ENCODE measurements at regions not wholly inside any gene's neighbourhood (a gene's known extent, or its start where the extent isn't known, plus 50 kb on each side); places are given as distances from the start of the nearest gene placed in this dataset.

- TF ChIP-seq YBX1 (IDR thresholded peaks at IDR 0.05) (no peak), CBX3 (IDR thresholded peaks at IDR 0.05; ENCODE audit: borderline replicate concordance, low read depth) (no peak), BCLAF1 (IDR thresholded peaks at IDR 0.05) (no peak), POLR2AphosphoS5 (IDR thresholded peaks at IDR 0.05; ENCODE audit: low read length) (no peak), MLLT1 (IDR thresholded peaks at IDR 0.05) (no peak), BHLHE40 (IDR thresholded peaks at IDR 0.05; ENCODE audit: borderline replicate concordance in 1 of 2, low read depth in 2 of 2, low read length in 1 of 2) (no peak), E2F4 (IDR thresholded peaks at IDR 0.05; ENCODE audit: low read depth, low read length) (no peak), LARP7 (IDR thresholded peaks at IDR 0.05) (no peak), CBFB (IDR thresholded peaks at IDR 0.05; ENCODE audit: low read depth) (no peak), EED (IDR thresholded peaks at IDR 0.05; ENCODE audit: low read depth) (no peak), ZNF622 (IDR thresholded peaks at IDR 0.05) (no peak)
These were observed 466.5 kb downstream of the MATN1 start (continued) for GRCh38 chr1:30256911-30257310.
